ENCODE measurements at regions not wholly inside any gene's neighbourhood (a gene's known extent, or its start where the extent isn't known, plus 50 kb on each side); places are given as distances from the start of the nearest gene placed in this dataset.
A peak's percentile ranks its signal among the peaks of the same experiment; 100 is the strongest.

DNA sequence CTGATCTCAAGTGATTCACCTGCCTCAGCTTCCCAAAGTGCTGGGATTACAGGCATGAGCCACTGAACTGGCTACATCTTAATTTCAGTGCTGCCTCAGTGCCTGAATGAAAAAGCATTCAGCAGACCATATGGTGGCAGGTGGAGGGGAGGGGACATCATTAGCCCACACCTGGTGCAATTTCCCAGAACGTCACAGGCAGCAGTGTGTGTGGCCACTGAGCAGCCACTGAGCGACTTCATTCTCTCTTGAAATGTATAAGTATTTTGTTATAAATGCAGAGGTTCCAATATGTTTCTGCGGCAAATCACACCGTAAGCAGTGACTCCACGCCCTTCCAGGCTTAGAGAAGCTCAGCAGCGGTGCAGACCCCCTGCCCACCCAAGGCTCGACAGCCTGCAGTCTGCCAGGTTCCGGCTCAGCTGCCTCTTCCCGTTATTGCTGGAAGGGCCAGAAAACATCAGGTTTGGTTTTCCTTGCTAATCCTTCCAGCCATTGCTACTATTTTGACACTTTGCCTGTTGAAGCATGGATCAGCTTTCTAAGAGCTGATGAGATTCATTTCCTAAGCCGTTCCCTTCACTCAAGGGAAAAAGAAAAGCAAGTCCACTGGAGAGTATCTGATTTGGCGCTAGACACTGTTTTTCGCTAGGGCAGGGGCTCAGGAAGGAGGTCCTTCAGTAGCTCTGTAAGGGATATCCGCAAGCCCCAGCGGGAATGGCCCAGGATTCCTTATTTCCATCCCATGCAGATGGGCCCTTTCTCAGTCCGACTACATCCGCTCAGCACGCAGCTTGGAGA lies 250.7 kb downstream of the VAPA start:
- no peak overlapping the region for H3K27ac Mint-ChIP-seq (ENCODE audit: low read depth, unreplicated experiment)
- TF ChIP-seq, protein P1, sequence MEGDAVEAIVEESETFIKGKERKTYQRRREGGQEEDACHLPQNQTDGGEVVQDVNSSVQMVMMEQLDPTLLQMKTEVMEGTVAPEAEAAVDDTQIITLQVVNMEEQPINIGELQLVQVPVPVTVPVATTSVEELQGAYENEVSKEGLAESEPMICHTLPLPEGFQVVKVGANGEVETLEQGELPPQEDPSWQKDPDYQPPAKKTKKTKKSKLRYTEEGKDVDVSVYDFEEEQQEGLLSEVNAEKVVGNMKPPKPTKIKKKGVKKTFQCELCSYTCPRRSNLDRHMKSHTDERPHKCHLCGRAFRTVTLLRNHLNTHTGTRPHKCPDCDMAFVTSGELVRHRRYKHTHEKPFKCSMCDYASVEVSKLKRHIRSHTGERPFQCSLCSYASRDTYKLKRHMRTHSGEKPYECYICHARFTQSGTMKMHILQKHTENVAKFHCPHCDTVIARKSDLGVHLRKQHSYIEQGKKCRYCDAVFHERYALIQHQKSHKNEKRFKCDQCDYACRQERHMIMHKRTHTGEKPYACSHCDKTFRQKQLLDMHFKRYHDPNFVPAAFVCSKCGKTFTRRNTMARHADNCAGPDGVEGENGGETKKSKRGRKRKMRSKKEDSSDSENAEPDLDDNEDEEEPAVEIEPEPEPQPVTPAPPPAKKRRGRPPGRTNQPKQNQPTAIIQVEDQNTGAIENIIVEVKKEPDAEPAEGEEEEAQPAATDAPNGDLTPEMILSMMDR (IDR thresholded peaks at IDR 0.05; ENCODE audit: unreplicated experiment): no peak
- ChIA-PET CTCF (no interaction called here), POLR2A (no interaction called here)
- intact Hi-C loops (cut with micrococcal nuclease): no loop called here
- DNase-seq (ENCODE audit: unreplicated experiment): no peak
- H3K4me1 Mint-ChIP-seq (ENCODE audit: insufficient read depth, unreplicated experiment): peaks cover 18% of the 10 kb centered on the region
- H3K4me3 Mint-ChIP-seq (ENCODE audit: unreplicated experiment): no peak overlapping the region
- no peaks in the 10 kb centered on the region for H3K36me3 Mint-ChIP-seq (ENCODE audit: insufficient read depth, unreplicated experiment)
- no peaks in the 10 kb centered on the region for H3K27me3 Mint-ChIP-seq (ENCODE audit: insufficient read depth, unreplicated experiment)
- H3K9me3 Mint-ChIP-seq (ENCODE audit: unreplicated experiment): no peaks in the 10 kb centered on the region
- BruUV-seq (replicated peaks): no TSS peak

DNA sequence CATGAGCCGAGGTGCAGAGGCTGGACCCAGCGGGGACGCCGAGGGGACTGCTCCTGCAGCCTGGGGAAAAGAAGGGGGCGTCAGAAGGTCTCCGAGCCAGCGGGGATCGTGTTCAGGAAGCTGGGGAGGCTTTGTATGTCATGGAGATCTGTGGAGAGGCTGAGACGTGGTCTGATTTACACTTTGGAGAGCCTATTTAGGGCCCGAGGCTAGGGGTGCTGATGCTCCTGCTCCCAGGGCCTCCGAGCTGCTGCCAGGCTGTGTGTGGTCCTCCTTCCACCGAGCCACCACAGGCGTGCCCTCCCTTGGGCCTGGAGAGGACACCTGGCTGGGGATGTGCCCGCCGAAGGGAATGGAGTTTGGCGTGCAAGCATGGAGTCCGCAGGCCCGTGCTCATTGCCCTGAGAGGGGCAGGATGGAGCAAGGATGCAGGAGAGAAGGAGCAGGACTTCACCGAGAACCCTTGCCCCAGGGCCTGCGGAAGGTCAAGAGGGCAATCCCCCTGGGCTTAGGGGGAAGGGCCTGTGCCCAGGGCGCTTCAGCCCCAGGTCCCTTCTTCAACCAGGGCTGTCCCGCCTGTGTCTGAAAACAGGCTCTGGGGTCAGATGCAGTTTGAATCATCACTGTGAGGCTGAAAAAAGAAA lies 252.5 kb downstream of the VAPA start:
- intact Hi-C loops (cut with micrococcal nuclease): no loop called here
- TF ChIP-seq, protein P1 (IDR thresholded peaks at IDR 0.05; ENCODE audit: unreplicated experiment): no peak
- BruUV-seq (replicated peaks): no TSS peak
- Mint-ChIP-seq H3K27me3 (ENCODE audit: insufficient read depth, unreplicated experiment) (no peaks in the 10 kb centered on the region), H3K9me3 (ENCODE audit: unreplicated experiment) (no peaks in the 10 kb centered on the region), H3K4me1 (ENCODE audit: insufficient read depth, unreplicated experiment) (peaks cover 31% of the 10 kb centered on the region), H3K27ac (ENCODE audit: low read depth, unreplicated experiment) (no peak overlapping the region), H3K4me3 (ENCODE audit: unreplicated experiment) (no peak overlapping the region), H3K36me3 (ENCODE audit: insufficient read depth, unreplicated experiment) (no peaks in the 10 kb centered on the region)
- POLR2A ChIA-PET: no interaction called here
- no peak for DNase-seq (ENCODE audit: unreplicated experiment)
- CTCF ChIA-PET: no interaction called here

DNA sequence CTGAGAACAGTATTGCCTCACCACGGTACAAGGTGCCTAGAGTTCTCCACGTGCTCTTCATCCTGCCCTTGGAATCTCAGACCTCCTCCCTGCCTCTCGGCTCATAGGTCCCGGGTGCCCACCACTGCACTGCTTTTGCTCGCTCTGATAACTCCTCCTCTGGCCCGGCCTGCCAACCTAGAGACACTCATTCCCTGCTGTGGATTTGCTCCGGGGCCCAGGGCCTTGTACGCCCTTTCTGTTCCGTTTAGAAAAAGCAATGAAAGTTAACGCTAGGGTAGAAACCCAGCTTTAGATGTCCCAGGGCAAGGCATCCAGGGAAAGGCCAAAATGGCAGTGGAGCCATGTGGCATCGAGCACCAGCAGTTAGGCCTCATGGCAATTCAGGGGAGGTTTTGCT lies 253.9 kb downstream of the VAPA start:
- H3K4me1 Mint-ChIP-seq (ENCODE audit: insufficient read depth, unreplicated experiment): peaks cover 31% of the 10 kb centered on the region

DNA sequence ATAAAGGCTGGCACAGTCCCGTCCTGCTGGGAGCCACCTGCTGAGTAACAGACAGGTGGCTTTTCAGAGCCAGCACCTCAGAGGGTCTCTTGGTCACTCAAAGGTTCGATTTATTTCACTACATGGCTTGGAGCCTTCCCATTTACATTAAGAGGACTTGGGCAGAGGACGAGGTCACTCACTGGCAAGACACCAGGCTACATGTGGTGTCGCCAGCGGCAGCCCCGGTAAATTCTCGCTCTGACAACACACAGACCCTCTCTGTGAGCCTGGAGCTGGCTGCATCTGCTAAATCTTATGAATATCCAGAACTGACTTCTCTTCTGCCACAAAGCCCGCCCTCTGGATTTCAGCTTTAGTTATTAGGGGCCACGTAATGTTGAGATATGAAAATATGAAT lies 254.7 kb downstream of the VAPA start:
- BruUV-seq (replicated peaks): no TSS peak
- TF ChIP-seq, protein P1 (IDR thresholded peaks at IDR 0.05; ENCODE audit: unreplicated experiment): no peak
- Mint-ChIP-seq H3K27ac (ENCODE audit: low read depth, unreplicated experiment) (peak overlapping the region; percentile 76), H3K4me3 (ENCODE audit: unreplicated experiment) (no peak overlapping the region), H3K4me1 (ENCODE audit: insufficient read depth, unreplicated experiment) (peaks cover 31% of the 10 kb centered on the region), H3K27me3 (ENCODE audit: insufficient read depth, unreplicated experiment) (no peaks in the 10 kb centered on the region), H3K9me3 (ENCODE audit: unreplicated experiment) (no peaks in the 10 kb centered on the region), H3K36me3 (ENCODE audit: insufficient read depth, unreplicated experiment) (no peaks in the 10 kb centered on the region)
- ChIA-PET POLR2A (interaction anchor here (1.0 to 1.4 kb wide), 4 partner anchors 14 to 357 kb away, joined by 3 to 4 read pairs (median 4); partner anchors contain the start of gene NAPG), CTCF (interaction anchor here (0.6 to 0.8 kb wide), 2 partner anchors 354 to 591 kb away, joined by 3 read pairs; no protein-coding TSS in a partner anchor)
- intact Hi-C loops (cut with micrococcal nuclease): no loop called here
- DNase-seq (ENCODE audit: unreplicated experiment): no peak

More for the DNA sequence above, 253.9 kb downstream of the VAPA start:
- ChIA-PET POLR2A (interaction anchor here (0.6 kb wide), 1 partner anchor 26 kb away, joined by 3 read pairs; no protein-coding TSS in a partner anchor), CTCF (interaction anchor here (0.5 kb wide), 1 partner anchor 27 kb away, joined by 4 read pairs; no protein-coding TSS in a partner anchor)
- H3K9me3 Mint-ChIP-seq (ENCODE audit: unreplicated experiment): no peaks in the 10 kb centered on the region
- BruUV-seq (replicated peaks): no TSS peak
- no peaks in the 10 kb centered on the region for H3K36me3 Mint-ChIP-seq (ENCODE audit: insufficient read depth, unreplicated experiment)
- TF ChIP-seq, protein P1 (IDR thresholded peaks at IDR 0.05; ENCODE audit: unreplicated experiment): no peak
- H3K27ac Mint-ChIP-seq (ENCODE audit: low read depth, unreplicated experiment): no peak overlapping the region
- no peaks in the 10 kb centered on the region for H3K27me3 Mint-ChIP-seq (ENCODE audit: insufficient read depth, unreplicated experiment)
- intact Hi-C loops (cut with micrococcal nuclease): no loop called here
- DNase-seq (ENCODE audit: unreplicated experiment): no peak
- no peak overlapping the region for H3K4me3 Mint-ChIP-seq (ENCODE audit: unreplicated experiment)
